ENCODE measurements at regions not wholly inside any gene's neighbourhood (a gene's known extent, or its start where the extent isn't known, plus 50 kb on each side); places are given as distances from the start of the nearest gene placed in this dataset.

GRCh38 chr6:103995571-103995970 is 864.1 kb downstream of the HACE1 start:
- TF ChIP-seq SUZ12 (IDR thresholded peaks at IDR 0.05; ENCODE audit: extremely low read depth, insufficient read depth, insufficient read length) (no peak), ZNF274 (IDR thresholded peaks at IDR 0.05; ENCODE audit: low read depth, low read length) (no peak)
